ENCODE measurements at regions not wholly inside any gene's neighbourhood (a gene's known extent, or its start where the extent isn't known, plus 50 kb on each side); places are given as distances from the start of the nearest gene placed in this dataset.

GRCh38 chr3:191627064-191627463, 166.1 kb downstream of the PYDC2 start:
- DNase-seq = no peak
- Histone ChIP-seq H3K27me3 (ENCODE audit: insufficient read depth, low read length, poor library complexity, severe bottlenecking) (no peaks in the 10 kb centered on the region), H3K4me3 (ENCODE audit: low read length) (no peak overlapping the region), H3K4me1 (ENCODE audit: insufficient read depth, low read length) (no peaks in the 10 kb centered on the region), H3K9me3 (ENCODE audit: low read length) (no peaks in the 10 kb centered on the region), H3K27ac (ENCODE audit: low read depth, low read length) (no peak overlapping the region), H3K36me3 (ENCODE audit: insufficient read depth, low read length) (no peaks in the 10 kb centered on the region)
- no peaks in the 10 kb centered on the region for H3K27me3 Mint-ChIP-seq
- CTCF ChIA-PET = no interaction called here
- POLR2A ChIA-PET = no interaction called here
- H3K4me1 Mint-ChIP-seq = no peaks in the 10 kb centered on the region
- H3K36me3 Mint-ChIP-seq = no peaks in the 10 kb centered on the region
- H3K27ac Mint-ChIP-seq = no peak overlapping the region
- H3K4me3 Mint-ChIP-seq = no peak overlapping the region
- peaks cover 3 to 10% (median 6%) of the 10 kb centered on the region in 5 donors for H3K9me3 Mint-ChIP-seq

- no peaks in the 10 kb centered on the region for H3K36me3 Mint-ChIP-seq
- H3K36me3 ChIP-seq (ENCODE audit: insufficient read depth, low read length) = no peaks in the 10 kb centered on the region
- H3K27ac Mint-ChIP-seq = no peak overlapping the region
- POLR2A ChIA-PET = no interaction called here
- no peaks in the 10 kb centered on the region for H3K4me1 ChIP-seq (ENCODE audit: insufficient read depth, low read length)
- no peak overlapping the region for H3K4me3 ChIP-seq (ENCODE audit: low read length)
- H3K4me3 Mint-ChIP-seq = no peak overlapping the region
- H3K9me3 Mint-ChIP-seq = peaks cover 3 to 11% (median 3%) of the 10 kb centered on the region in 5 donors
- DNase-seq = no peak
- no peaks in the 10 kb centered on the region for H3K27me3 Mint-ChIP-seq
- no peaks in the 10 kb centered on the region for H3K27me3 ChIP-seq (ENCODE audit: insufficient read depth, low read length, poor library complexity, severe bottlenecking)
- CTCF ChIA-PET = no interaction called here
- H3K27ac ChIP-seq (ENCODE audit: low read depth, low read length) = no peak overlapping the region
- H3K9me3 ChIP-seq (ENCODE audit: low read length) = no peaks in the 10 kb centered on the region
- H3K4me1 Mint-ChIP-seq = no peaks in the 10 kb centered on the region
Measured at GRCh38 chr3:191628571-191628970, 167.6 kb downstream of the PYDC2 start.

DNA sequence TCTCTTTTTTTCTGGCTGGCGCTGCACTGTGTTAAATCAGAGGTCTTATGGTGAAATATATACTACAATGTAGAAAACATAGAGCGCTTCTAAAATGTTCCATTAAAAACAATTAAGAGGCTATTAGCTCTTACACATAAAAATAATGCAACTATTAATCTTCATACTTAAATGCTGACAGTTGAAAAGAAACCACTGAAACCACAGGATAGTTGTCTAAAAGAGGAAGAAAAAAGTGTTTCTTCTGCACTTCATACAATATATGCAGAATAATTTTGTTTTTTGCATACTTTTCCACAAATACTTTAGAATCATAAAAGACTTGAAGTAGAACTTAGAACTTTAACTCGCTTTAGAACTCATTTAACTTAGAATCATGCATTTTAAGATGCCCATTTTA, 170.5 kb downstream of the PYDC2 start:
- H3K27ac Mint-ChIP-seq = no peak overlapping the region
- no peaks in the 10 kb centered on the region for H3K27me3 Mint-ChIP-seq
- Histone ChIP-seq H3K27ac (ENCODE audit: low read depth, low read length) (no peak overlapping the region), H3K4me3 (ENCODE audit: low read length) (no peak overlapping the region), H3K9me3 (ENCODE audit: low read length) (no peaks in the 10 kb centered on the region), H3K27me3 (ENCODE audit: insufficient read depth, low read length, poor library complexity, severe bottlenecking) (no peaks in the 10 kb centered on the region), H3K4me1 (ENCODE audit: insufficient read depth, low read length) (no peaks in the 10 kb centered on the region), H3K36me3 (ENCODE audit: insufficient read depth, low read length) (no peaks in the 10 kb centered on the region)
- ChIA-PET CTCF (no interaction called here), POLR2A (no interaction called here)
- H3K4me3 Mint-ChIP-seq = no peak overlapping the region
- H3K9me3 Mint-ChIP-seq = peaks cover 0 to 8% (median 3%) of the 10 kb centered on the region in 5 donors
- H3K4me1 Mint-ChIP-seq = no peaks in the 10 kb centered on the region
- no peak for DNase-seq
- H3K36me3 Mint-ChIP-seq = no peaks in the 10 kb centered on the region

GRCh38 chr3:191634902-191635301, 173.9 kb downstream of the PYDC2 start:
- no peaks in the 10 kb centered on the region for H3K4me1 Mint-ChIP-seq
- peaks cover 0 to 19% (median 8%) of the 10 kb centered on the region in 5 donors for H3K9me3 Mint-ChIP-seq
- Histone ChIP-seq H3K9me3 (ENCODE audit: low read length) (no peaks in the 10 kb centered on the region), H3K4me3 (ENCODE audit: low read length) (no peak overlapping the region), H3K4me1 (ENCODE audit: insufficient read depth, low read length) (no peaks in the 10 kb centered on the region), H3K27me3 (ENCODE audit: insufficient read depth, low read length, poor library complexity, severe bottlenecking) (no peaks in the 10 kb centered on the region), H3K36me3 (ENCODE audit: insufficient read depth, low read length) (no peaks in the 10 kb centered on the region), H3K27ac (ENCODE audit: low read depth, low read length) (no peak overlapping the region)
- H3K4me3 Mint-ChIP-seq = no peak overlapping the region
- no peaks in the 10 kb centered on the region for H3K36me3 Mint-ChIP-seq
- CTCF ChIA-PET = no interaction called here
- DNase-seq = no peak
- no peak overlapping the region for H3K27ac Mint-ChIP-seq
- H3K27me3 Mint-ChIP-seq = no peaks in the 10 kb centered on the region
- POLR2A ChIA-PET = no interaction called here

DNA sequence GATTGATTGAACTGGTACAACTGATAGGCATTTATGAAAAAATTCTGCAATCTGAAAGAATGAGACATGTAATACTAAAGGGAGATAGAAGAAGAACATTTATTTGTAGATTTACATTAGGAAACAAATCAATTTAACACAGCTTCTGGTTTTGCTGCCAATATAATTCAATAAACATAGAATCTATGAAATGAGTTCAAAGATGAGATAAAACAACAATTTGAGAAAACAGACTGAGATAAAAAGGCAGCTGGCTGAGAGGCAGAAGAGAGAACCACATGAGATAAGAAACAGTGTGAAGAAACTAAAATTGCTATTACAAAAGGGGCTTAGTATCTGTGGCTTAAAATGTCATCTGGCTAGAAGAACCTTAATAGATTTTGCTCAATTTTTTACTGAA, 176.6 kb downstream of the PYDC2 start:
- Mint-ChIP-seq H3K9me3 (peaks cover 0 to 23% (median 7%) of the 10 kb centered on the region in 5 donors), H3K36me3 (no peaks in the 10 kb centered on the region), H3K27me3 (no peaks in the 10 kb centered on the region), H3K27ac (no peak overlapping the region), H3K4me1 (no peaks in the 10 kb centered on the region), H3K4me3 (no peak overlapping the region)
- no peaks in the 10 kb centered on the region for H3K27me3 ChIP-seq (ENCODE audit: insufficient read depth, low read length, poor library complexity, severe bottlenecking)
- no peak overlapping the region for H3K4me3 ChIP-seq (ENCODE audit: low read length)
- ChIA-PET POLR2A (no interaction called here), CTCF (no interaction called here)
- no peaks in the 10 kb centered on the region for H3K36me3 ChIP-seq (ENCODE audit: insufficient read depth, low read length)
- H3K27ac ChIP-seq (ENCODE audit: low read depth, low read length) = no peak overlapping the region
- no peak for DNase-seq
- H3K4me1 ChIP-seq (ENCODE audit: insufficient read depth, low read length) = no peaks in the 10 kb centered on the region
- no peaks in the 10 kb centered on the region for H3K9me3 ChIP-seq (ENCODE audit: low read length)

DNA sequence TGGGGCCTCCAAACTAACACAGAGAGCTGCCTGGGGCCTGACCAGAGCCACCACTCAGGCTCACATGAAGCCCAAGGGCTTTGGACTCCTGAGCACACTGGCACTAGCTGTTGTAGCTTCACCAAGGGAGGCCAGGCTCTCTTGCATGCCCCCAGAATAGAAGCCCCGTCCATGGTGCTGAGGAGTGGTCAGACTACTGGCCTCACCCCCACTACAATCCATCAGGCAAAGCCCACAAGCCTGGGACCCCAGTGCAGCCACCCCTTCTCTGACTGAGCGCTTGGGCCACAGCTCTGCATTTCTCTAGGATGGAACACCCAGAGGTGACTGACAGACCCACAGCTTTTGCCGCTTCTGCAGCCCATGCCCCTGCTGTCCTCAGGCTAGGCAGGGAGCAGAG, 180.8 kb downstream of the PYDC2 start:
- no peak for DNase-seq
- Mint-ChIP-seq H3K4me3 (no peak overlapping the region), H3K4me1 (no peaks in the 10 kb centered on the region), H3K9me3 (peaks cover 9 to 39% (median 20%) of the 10 kb centered on the region in 5 donors), H3K27ac (no peak overlapping the region), H3K36me3 (no peaks in the 10 kb centered on the region), H3K27me3 (no peaks in the 10 kb centered on the region)
- POLR2A ChIA-PET = no interaction called here
- no peaks in the 10 kb centered on the region for H3K36me3 ChIP-seq (ENCODE audit: insufficient read depth, low read length)
- H3K4me3 ChIP-seq (ENCODE audit: low read length) = no peak overlapping the region
- H3K9me3 ChIP-seq (ENCODE audit: low read length) = no peaks in the 10 kb centered on the region
- no peaks in the 10 kb centered on the region for H3K4me1 ChIP-seq (ENCODE audit: insufficient read depth, low read length)
- H3K27ac ChIP-seq (ENCODE audit: low read depth, low read length) = no peak overlapping the region
- CTCF ChIA-PET = no interaction called here
- no peaks in the 10 kb centered on the region for H3K27me3 ChIP-seq (ENCODE audit: insufficient read depth, low read length, poor library complexity, severe bottlenecking)

DNA sequence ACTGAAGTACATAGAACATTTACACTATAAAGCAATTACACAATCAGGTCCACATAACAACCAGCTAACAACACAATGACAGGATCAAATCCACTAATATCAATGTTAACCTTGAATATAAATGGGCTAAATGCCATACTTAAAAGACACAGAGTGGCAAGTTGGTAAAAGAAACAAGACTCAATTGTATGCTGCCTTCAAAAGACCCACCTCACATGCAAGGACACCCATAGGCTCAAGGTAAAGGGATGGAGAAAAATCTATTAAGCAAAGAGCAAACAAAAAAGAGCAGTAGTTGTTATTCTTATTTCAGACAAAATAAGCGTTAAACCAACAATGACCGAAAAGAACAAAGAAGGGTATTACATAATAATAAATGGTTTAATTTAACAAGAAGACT, 183.3 kb downstream of the PYDC2 start:
- no peaks in the 10 kb centered on the region for H3K4me1 ChIP-seq (ENCODE audit: insufficient read depth, low read length)
- no peak for DNase-seq
- CTCF ChIA-PET = no interaction called here
- POLR2A ChIA-PET = no interaction called here
- Mint-ChIP-seq H3K27me3 (no peaks in the 10 kb centered on the region), H3K27ac (no peak overlapping the region), H3K36me3 (no peaks in the 10 kb centered on the region), H3K4me1 (no peaks in the 10 kb centered on the region), H3K4me3 (no peak overlapping the region), H3K9me3 (peaks cover 14 to 33% (median 22%) of the 10 kb centered on the region in 5 donors)
- no peaks in the 10 kb centered on the region for H3K36me3 ChIP-seq (ENCODE audit: insufficient read depth, low read length)
- H3K9me3 ChIP-seq (ENCODE audit: low read length) = no peaks in the 10 kb centered on the region
- H3K27ac ChIP-seq (ENCODE audit: low read depth, low read length) = no peak overlapping the region
- no peak overlapping the region for H3K4me3 ChIP-seq (ENCODE audit: low read length)
- H3K27me3 ChIP-seq (ENCODE audit: insufficient read depth, low read length, poor library complexity, severe bottlenecking) = no peaks in the 10 kb centered on the region

DNA sequence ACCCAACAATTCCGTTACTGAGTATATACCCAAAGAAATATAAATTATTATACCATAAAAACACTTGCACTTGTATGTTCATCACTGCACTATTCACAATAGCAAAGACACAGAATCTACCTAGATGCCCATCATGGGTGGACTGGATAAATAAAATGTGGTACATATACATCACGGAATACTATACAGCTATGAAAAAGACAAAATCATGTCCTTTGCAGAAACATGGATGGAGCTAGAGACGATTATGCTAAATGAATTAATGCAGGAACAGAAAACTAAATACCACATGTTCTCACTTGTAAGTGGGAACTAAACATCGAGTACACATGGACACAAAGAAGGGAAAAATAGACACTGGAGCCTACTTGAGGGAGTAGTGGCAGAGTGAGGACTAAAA, 185.3 kb downstream of the PYDC2 start:
- no peaks in the 10 kb centered on the region for H3K27me3 Mint-ChIP-seq
- H3K36me3 ChIP-seq (ENCODE audit: insufficient read depth, low read length) = no peaks in the 10 kb centered on the region
- peaks cover 15 to 32% (median 19%) of the 10 kb centered on the region in 5 donors for H3K9me3 Mint-ChIP-seq
- no peaks in the 10 kb centered on the region for H3K4me1 Mint-ChIP-seq
- H3K36me3 Mint-ChIP-seq = no peaks in the 10 kb centered on the region
- H3K9me3 ChIP-seq (ENCODE audit: low read length) = no peaks in the 10 kb centered on the region
- ChIA-PET CTCF (no interaction called here), POLR2A (no interaction called here)
- H3K27ac ChIP-seq (ENCODE audit: low read depth, low read length) = no peak overlapping the region
- H3K27ac Mint-ChIP-seq = no peak overlapping the region
- H3K4me3 Mint-ChIP-seq = no peak overlapping the region
- no peaks in the 10 kb centered on the region for H3K27me3 ChIP-seq (ENCODE audit: insufficient read depth, low read length, poor library complexity, severe bottlenecking)
- H3K4me3 ChIP-seq (ENCODE audit: low read length) = no peak overlapping the region
- DNase-seq = no peak
- no peaks in the 10 kb centered on the region for H3K4me1 ChIP-seq (ENCODE audit: insufficient read depth, low read length)

DNA sequence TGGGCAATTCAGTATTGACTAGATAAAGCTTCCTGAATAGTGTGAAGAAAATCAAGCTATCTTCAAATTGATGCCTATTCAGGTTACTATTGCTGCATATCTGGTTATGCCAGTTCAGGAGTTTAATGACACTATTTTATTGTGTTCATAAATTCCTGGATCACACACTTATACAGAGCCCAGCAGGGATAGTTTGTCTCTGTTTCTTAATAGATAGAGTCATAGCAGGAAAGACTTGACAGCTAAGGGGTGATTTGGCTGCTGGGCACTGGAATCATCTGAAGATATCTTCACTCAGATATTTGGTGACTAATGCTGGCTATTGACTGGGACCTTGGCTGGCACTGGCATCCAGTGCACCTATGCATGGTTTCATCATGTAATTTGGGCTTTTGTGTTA, 187.8 kb downstream of the PYDC2 start:
- Histone ChIP-seq H3K9me3 (ENCODE audit: low read length) (no peaks in the 10 kb centered on the region), H3K36me3 (ENCODE audit: insufficient read depth, low read length) (no peaks in the 10 kb centered on the region), H3K4me1 (ENCODE audit: insufficient read depth, low read length) (no peaks in the 10 kb centered on the region), H3K27me3 (ENCODE audit: insufficient read depth, low read length, poor library complexity, severe bottlenecking) (no peaks in the 10 kb centered on the region), H3K27ac (ENCODE audit: low read depth, low read length) (no peak overlapping the region), H3K4me3 (ENCODE audit: low read length) (no peak overlapping the region)
- no peaks in the 10 kb centered on the region for H3K36me3 Mint-ChIP-seq
- ChIA-PET CTCF (no interaction called here), POLR2A (no interaction called here)
- no peak overlapping the region for H3K4me3 Mint-ChIP-seq
- DNase-seq = no peak
- peaks cover 9 to 31% (median 21%) of the 10 kb centered on the region in 5 donors for H3K9me3 Mint-ChIP-seq
- H3K27ac Mint-ChIP-seq = no peak overlapping the region
- no peaks in the 10 kb centered on the region for H3K27me3 Mint-ChIP-seq
- no peaks in the 10 kb centered on the region for H3K4me1 Mint-ChIP-seq

Data from CD8-positive, alpha-beta memory T cell (primary cell).